Mesothelial cell of epicardium (in vitro differentiated cells): ENCODE measurements at regions not wholly inside any gene's neighbourhood (a gene's known extent, or its start where the extent isn't known, plus 50 kb on each side); places are given as distances from the start of the nearest gene placed in this dataset.
A peak's percentile ranks its signal among the peaks of the same experiment; 100 is the strongest.

Experiments
- DNase-seq, 2 experiments: peaks; one replicate each; pipeline ENCODE4 v3.0.0; 2021; ENCODE audit warnings: low spot score in 2 of 2; ENCODE audit not compliant: unreplicated experiment in 2 of 2
- H3K27ac Mint-ChIP-seq: 2 replicates; pipeline ENCODE4 v1.8.0; 2021; ENCODE audit warnings: mixed read lengths
- H3K27me3 Mint-ChIP-seq: 2 replicates; pipeline ENCODE4 v1.8.0; 2021; ENCODE audit warnings: low read depth, mixed read lengths
- H3K36me3 Mint-ChIP-seq: 2 replicates; pipeline ENCODE4 v1.8.0; 2021; ENCODE audit warnings: mixed read lengths
- H3K4me1 Mint-ChIP-seq: 2 replicates; pipeline ENCODE4 v1.8.0; 2021; ENCODE audit warnings: mixed read lengths
- H3K4me3 Mint-ChIP-seq: 2 replicates; pipeline ENCODE4 v1.8.0; 2021; ENCODE audit warnings: mild to moderate bottlenecking, moderate library complexity, mixed read lengths
- H3K9me3 Mint-ChIP-seq: 2 replicates; pipeline ENCODE4 v1.8.0; 2021; ENCODE audit warnings: mixed read lengths
- CTCF ChIP-seq: fragments of 200-600 bp; sonication (generic); IDR thresholded peaks from one replicate; pipeline ENCODE4 v1.5.0; 2021; ENCODE audit warnings: antibody characterized with exemption; ENCODE audit not compliant: unreplicated experiment

GRCh38 chr12:13442457-13442856 lies 245.9 kb downstream of the EMP1 start:
- Mint-ChIP-seq H3K4me1 (peaks cover under 1% of the 10 kb centered on the region), H3K9me3 (peaks cover 9% of the 10 kb centered on the region), H3K36me3 (no peaks in the 10 kb centered on the region), H3K27ac (no peak overlapping the region), H3K4me3 (no peak overlapping the region), H3K27me3 (no peaks in the 10 kb centered on the region)
- no peak for TF ChIP-seq CTCF
- no peak for DNase-seq

- no peak for TF ChIP-seq CTCF
These were observed 244.3 kb downstream of the EMP1 start for GRCh38 chr12:13440844-13441243.

GRCh38 chr12:13437541-13437940 lies 241.0 kb downstream of the EMP1 start:
- DNase-seq: no peak
- H3K9me3 Mint-ChIP-seq: no peaks in the 10 kb centered on the region
- H3K36me3 Mint-ChIP-seq: no peaks in the 10 kb centered on the region
- peaks cover 19% of the 10 kb centered on the region for H3K4me1 Mint-ChIP-seq
- H3K27me3 Mint-ChIP-seq: peaks cover 2% of the 10 kb centered on the region
- no peak for TF ChIP-seq CTCF
- H3K27ac Mint-ChIP-seq: no peak overlapping the region
- no peak overlapping the region for H3K4me3 Mint-ChIP-seq

More at GRCh38 chr12:13440844-13441243, 244.3 kb downstream of the EMP1 start:
- Mint-ChIP-seq H3K27me3 (peaks cover 2% of the 10 kb centered on the region), H3K9me3 (peaks cover 9% of the 10 kb centered on the region), H3K36me3 (no peaks in the 10 kb centered on the region), H3K4me3 (no peak overlapping the region), H3K4me1 (peaks cover 17% of the 10 kb centered on the region), H3K27ac (no peak overlapping the region)
- DNase-seq: no peak

DNA sequence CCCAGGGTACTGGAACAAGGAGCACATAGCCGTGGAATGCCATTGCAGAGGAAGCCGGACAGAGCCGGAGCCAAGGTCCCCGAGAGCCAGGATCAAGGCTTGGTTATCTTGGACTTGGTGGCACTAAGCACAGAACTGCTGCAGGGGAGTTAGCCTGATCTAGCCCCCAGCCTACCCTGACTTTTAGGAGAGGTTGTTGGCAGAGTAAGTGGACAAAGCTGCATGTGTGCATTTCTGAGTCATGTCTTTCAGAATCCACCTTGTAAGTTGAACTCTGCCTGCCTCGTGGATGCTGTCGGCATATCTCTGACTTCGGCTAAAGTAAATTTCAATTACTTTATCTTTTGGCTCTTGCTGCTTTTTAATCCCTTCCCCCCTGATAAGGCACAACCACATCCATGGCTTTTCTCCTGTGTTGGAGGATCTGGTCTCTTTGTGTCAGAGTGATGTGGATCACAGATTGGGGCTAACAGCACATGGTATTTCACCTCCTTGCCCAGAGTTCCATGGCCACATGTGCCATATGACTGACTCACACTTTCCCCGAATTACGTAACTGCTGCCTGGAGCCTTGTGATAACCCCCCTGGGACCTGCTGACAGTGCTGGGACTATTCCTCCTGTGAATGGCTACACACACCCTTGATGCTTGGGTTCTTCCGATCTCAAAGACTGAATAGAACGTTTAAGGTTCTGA lies 240.3 kb downstream of the EMP1 start:
- H3K4me1 Mint-ChIP-seq: peaks cover 19% of the 10 kb centered on the region
- no peak for DNase-seq
- H3K4me3 Mint-ChIP-seq: no peak overlapping the region
- H3K36me3 Mint-ChIP-seq: no peaks in the 10 kb centered on the region
- H3K9me3 Mint-ChIP-seq: no peaks in the 10 kb centered on the region
- peaks cover 2% of the 10 kb centered on the region for H3K27me3 Mint-ChIP-seq
- TF ChIP-seq CTCF: no peak
- peak overlapping the region; percentile 34 for H3K27ac Mint-ChIP-seq

DNA sequence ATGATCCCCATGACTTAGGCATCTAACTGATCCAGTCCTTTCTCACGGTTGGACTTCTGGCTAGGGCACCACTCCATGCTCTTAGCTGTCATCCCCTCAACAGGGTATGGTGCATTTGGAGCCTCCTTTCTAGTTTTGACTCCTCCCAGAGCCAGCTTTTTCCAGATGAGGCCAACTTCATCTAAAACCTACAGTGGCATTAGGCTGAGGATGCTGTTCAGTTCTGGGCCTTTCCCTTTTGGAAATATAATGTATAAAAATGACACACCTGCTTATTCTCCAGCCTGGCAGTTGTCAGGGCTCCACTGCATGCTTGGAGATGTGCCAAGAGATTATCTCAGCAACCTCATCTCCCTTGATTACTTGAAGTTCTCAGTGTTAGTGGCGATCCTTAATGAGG lies 239.7 kb downstream of the EMP1 start:
- H3K4me1 Mint-ChIP-seq: peaks cover 19% of the 10 kb centered on the region
- H3K36me3 Mint-ChIP-seq: no peaks in the 10 kb centered on the region
- no peaks in the 10 kb centered on the region for H3K9me3 Mint-ChIP-seq
- H3K27me3 Mint-ChIP-seq: peaks cover 2% of the 10 kb centered on the region
- no peak overlapping the region for H3K4me3 Mint-ChIP-seq
- no peak for TF ChIP-seq CTCF
- no peak for DNase-seq
- peak overlapping the region; percentile 34 for H3K27ac Mint-ChIP-seq
